Type B pancreatic cell (in vitro differentiated cells): ENCODE measurements at regions not wholly inside any gene's neighbourhood (a gene's known extent, or its start where the extent isn't known, plus 50 kb on each side); places are given as distances from the start of the nearest gene placed in this dataset.

ENCODE experiments used
- DNase-seq: peaks from one replicate; pipeline ENCODE4 v3.0.0; 2021; ENCODE audit warnings: mixed read lengths; ENCODE audit not compliant: unreplicated experiment; ENCODE audit errors: extremely low spot score
- H3K27ac Mint-ChIP-seq: 2 replicates; pipeline ENCODE4 v1.8.0; 2021; ENCODE audit warnings: mild to moderate bottlenecking, mixed read lengths
- H3K27me3 Mint-ChIP-seq: 2 replicates; pipeline ENCODE4 v1.8.0; 2021; ENCODE audit warnings: mixed read lengths
- H3K36me3 Mint-ChIP-seq: 2 replicates; pipeline ENCODE4 v1.8.0; 2021; ENCODE audit warnings: mixed read lengths
- H3K4me1 Mint-ChIP-seq: one replicate; pipeline ENCODE4 v1.8.0; 2021; ENCODE audit warnings: mixed read lengths; ENCODE audit not compliant: unreplicated experiment
- H3K4me3 Mint-ChIP-seq: 2 replicates; pipeline ENCODE4 v1.8.0; 2021; ENCODE audit warnings: mild to moderate bottlenecking, mixed read lengths
- H3K9me3 Mint-ChIP-seq: 2 replicates; pipeline ENCODE4 v1.8.0; 2021; ENCODE audit warnings: mixed read lengths
- CTCF ChIP-seq: fragments of 200-600 bp; sonication (generic); conservative IDR thresholded peaks from 2 replicates; pipeline ENCODE4 v1.5.0; 2021; ENCODE audit warnings: antibody characterized with exemption, mild to moderate bottlenecking

- Mint-ChIP-seq H3K4me1 (peaks cover 4% of the 10 kb centered on the region), H3K4me3 (no peak overlapping the region), H3K27ac (no peak overlapping the region), H3K9me3 (no peaks in the 10 kb centered on the region), H3K27me3 (no peaks in the 10 kb centered on the region), H3K36me3 (no peaks in the 10 kb centered on the region)
- no peak for DNase-seq
- TF ChIP-seq CTCF = no peak
Observed at GRCh38 chr14:45364565-45365156, 111.7 kb upstream of the MIS18BP1 start.

GRCh38 chr14:45362505-45362904 lies 109.5 kb upstream of the MIS18BP1 start:
- Mint-ChIP-seq H3K4me1 (peaks cover 4% of the 10 kb centered on the region), H3K27ac (no peak overlapping the region), H3K27me3 (no peaks in the 10 kb centered on the region), H3K9me3 (no peaks in the 10 kb centered on the region), H3K4me3 (no peak overlapping the region), H3K36me3 (no peaks in the 10 kb centered on the region)
- DNase-seq = no peak
- no peak for TF ChIP-seq CTCF

- no peak for DNase-seq
- H3K9me3 Mint-ChIP-seq = no peaks in the 10 kb centered on the region
- no peaks in the 10 kb centered on the region for H3K27me3 Mint-ChIP-seq
- TF ChIP-seq CTCF = no peak
- no peak overlapping the region for H3K27ac Mint-ChIP-seq
- no peak overlapping the region for H3K4me3 Mint-ChIP-seq
- H3K36me3 Mint-ChIP-seq = no peaks in the 10 kb centered on the region
- peaks cover 4% of the 10 kb centered on the region for H3K4me1 Mint-ChIP-seq
Observed at GRCh38 chr14:45361727-45362126, 108.7 kb upstream of the MIS18BP1 start.

GRCh38 chr14:45359746-45360145 lies 106.7 kb upstream of the MIS18BP1 start:
- no peak overlapping the region for H3K4me3 Mint-ChIP-seq
- no peak for DNase-seq
- no peaks in the 10 kb centered on the region for H3K36me3 Mint-ChIP-seq
- no peak overlapping the region for H3K27ac Mint-ChIP-seq
- peaks cover 1% of the 10 kb centered on the region for H3K4me1 Mint-ChIP-seq
- H3K27me3 Mint-ChIP-seq = no peaks in the 10 kb centered on the region
- no peaks in the 10 kb centered on the region for H3K9me3 Mint-ChIP-seq
- TF ChIP-seq CTCF = no peak

- Mint-ChIP-seq H3K27me3 (no peaks in the 10 kb centered on the region), H3K27ac (no peak overlapping the region), H3K9me3 (peaks cover 8% of the 10 kb centered on the region), H3K36me3 (no peaks in the 10 kb centered on the region), H3K4me1 (no peaks in the 10 kb centered on the region), H3K4me3 (no peak overlapping the region)
- no peak for TF ChIP-seq CTCF
- DNase-seq = no peak
Observed at GRCh38 chr14:45332360-45332988, 79.5 kb upstream of the MIS18BP1 start.
